Liver (tissue), 3 donors: ENCODE measurements at regions not wholly inside any gene's neighbourhood (a gene's known extent, or its start where the extent isn't known, plus 50 kb on each side); places are given as distances from the start of the nearest gene placed in this dataset.

Experiments used
- HNF4A ChIP-seq, 2 donors: conservative IDR thresholded peaks; 2 replicates each; pipeline ENCODE4 v1.6.1; 2016; ENCODE audit warnings: antibody characterized with exemption in 2 of 2, mild to moderate bottlenecking in 2 of 2
- JUND ChIP-seq, 2 donors: IDR thresholded peaks; 2 replicates each; pipeline ENCODE4 v1.6.1; 2016; ENCODE audit warnings: antibody characterized with exemption in 2 of 2
- TF ChIP-seq, protein P1 (sequence below): fragments of 150-350 bp; IDR thresholded peaks from 2 replicates; pipeline ENCODE4 v1.5.1; 2017; ENCODE audit warnings: improper control_type of control experiment, low read depth, low read length; ENCODE audit not compliant: missing input control
- TF ChIP-seq, protein P2 (sequence below): IDR thresholded peaks from 2 replicates; pipeline ENCODE4 v1.6.1; 2016; ENCODE audit warnings: antibody characterized with exemption, mild to moderate bottlenecking
- donor health status: healthy.
- donor health status: healthy.

DNA sequence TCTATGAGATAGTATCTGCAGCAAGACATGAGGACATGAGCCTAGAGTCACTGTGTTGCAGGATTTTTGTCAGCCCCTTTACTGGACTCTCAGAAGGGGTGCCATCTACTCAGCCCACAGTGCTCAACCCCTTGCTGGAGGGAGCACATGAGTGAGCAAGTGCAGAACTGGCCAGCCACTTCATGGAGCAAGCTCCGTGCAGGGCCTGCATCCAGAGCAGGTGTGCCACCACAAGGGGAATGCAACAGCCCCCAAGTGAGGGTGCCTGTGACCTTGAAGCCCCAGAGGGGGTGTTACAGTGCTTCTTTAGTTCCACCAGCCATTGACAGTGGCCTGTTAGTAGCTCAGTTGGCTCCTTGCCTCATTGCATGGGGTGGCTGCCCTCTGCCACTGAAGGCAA, 649.7 kb downstream of the PLPP3 start:
- TF ChIP-seq, protein P1, sequence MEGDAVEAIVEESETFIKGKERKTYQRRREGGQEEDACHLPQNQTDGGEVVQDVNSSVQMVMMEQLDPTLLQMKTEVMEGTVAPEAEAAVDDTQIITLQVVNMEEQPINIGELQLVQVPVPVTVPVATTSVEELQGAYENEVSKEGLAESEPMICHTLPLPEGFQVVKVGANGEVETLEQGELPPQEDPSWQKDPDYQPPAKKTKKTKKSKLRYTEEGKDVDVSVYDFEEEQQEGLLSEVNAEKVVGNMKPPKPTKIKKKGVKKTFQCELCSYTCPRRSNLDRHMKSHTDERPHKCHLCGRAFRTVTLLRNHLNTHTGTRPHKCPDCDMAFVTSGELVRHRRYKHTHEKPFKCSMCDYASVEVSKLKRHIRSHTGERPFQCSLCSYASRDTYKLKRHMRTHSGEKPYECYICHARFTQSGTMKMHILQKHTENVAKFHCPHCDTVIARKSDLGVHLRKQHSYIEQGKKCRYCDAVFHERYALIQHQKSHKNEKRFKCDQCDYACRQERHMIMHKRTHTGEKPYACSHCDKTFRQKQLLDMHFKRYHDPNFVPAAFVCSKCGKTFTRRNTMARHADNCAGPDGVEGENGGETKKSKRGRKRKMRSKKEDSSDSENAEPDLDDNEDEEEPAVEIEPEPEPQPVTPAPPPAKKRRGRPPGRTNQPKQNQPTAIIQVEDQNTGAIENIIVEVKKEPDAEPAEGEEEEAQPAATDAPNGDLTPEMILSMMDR, result no peak
- TF ChIP-seq, protein P2, sequence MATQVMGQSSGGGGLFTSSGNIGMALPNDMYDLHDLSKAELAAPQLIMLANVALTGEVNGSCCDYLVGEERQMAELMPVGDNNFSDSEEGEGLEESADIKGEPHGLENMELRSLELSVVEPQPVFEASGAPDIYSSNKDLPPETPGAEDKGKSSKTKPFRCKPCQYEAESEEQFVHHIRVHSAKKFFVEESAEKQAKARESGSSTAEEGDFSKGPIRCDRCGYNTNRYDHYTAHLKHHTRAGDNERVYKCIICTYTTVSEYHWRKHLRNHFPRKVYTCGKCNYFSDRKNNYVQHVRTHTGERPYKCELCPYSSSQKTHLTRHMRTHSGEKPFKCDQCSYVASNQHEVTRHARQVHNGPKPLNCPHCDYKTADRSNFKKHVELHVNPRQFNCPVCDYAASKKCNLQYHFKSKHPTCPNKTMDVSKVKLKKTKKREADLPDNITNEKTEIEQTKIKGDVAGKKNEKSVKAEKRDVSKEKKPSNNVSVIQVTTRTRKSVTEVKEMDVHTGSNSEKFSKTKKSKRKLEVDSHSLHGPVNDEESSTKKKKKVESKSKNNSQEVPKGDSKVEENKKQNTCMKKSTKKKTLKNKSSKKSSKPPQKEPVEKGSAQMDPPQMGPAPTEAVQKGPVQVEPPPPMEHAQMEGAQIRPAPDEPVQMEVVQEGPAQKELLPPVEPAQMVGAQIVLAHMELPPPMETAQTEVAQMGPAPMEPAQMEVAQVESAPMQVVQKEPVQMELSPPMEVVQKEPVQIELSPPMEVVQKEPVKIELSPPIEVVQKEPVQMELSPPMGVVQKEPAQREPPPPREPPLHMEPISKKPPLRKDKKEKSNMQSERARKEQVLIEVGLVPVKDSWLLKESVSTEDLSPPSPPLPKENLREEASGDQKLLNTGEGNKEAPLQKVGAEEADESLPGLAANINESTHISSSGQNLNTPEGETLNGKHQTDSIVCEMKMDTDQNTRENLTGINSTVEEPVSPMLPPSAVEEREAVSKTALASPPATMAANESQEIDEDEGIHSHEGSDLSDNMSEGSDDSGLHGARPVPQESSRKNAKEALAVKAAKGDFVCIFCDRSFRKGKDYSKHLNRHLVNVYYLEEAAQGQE, result no peak
- no peak for TF ChIP-seq JUND (IDR thresholded peaks at IDR 0.05)
- no peak for TF ChIP-seq HNF4A (conservative IDR thresholded peaks at IDR 0.05)
